ENCODE measurements at regions not wholly inside any gene's neighbourhood (a gene's known extent, or its start where the extent isn't known, plus 50 kb on each side); places are given as distances from the start of the nearest gene placed in this dataset.

DNA sequence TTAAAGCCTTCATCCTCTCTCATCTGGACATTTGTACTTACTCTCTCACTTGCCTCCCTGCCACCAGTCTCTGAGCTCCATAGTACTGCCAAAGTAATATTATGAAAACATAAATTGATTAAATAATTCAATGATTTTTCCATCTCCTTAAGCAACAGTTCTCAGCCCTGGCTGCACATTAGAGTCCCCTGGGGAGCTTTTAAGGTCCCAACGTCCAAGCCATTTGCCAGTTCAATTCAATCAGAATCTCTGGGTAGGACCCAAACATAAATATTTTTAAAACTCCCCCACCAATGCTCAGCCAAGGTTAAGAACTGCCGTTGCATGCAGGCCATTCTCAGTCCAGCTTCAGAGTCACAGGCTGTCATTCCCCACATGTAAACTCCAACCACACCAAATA, 114.4 kb upstream of the BMAL1 start (continued):
- TF ChIP-seq, protein P1, sequence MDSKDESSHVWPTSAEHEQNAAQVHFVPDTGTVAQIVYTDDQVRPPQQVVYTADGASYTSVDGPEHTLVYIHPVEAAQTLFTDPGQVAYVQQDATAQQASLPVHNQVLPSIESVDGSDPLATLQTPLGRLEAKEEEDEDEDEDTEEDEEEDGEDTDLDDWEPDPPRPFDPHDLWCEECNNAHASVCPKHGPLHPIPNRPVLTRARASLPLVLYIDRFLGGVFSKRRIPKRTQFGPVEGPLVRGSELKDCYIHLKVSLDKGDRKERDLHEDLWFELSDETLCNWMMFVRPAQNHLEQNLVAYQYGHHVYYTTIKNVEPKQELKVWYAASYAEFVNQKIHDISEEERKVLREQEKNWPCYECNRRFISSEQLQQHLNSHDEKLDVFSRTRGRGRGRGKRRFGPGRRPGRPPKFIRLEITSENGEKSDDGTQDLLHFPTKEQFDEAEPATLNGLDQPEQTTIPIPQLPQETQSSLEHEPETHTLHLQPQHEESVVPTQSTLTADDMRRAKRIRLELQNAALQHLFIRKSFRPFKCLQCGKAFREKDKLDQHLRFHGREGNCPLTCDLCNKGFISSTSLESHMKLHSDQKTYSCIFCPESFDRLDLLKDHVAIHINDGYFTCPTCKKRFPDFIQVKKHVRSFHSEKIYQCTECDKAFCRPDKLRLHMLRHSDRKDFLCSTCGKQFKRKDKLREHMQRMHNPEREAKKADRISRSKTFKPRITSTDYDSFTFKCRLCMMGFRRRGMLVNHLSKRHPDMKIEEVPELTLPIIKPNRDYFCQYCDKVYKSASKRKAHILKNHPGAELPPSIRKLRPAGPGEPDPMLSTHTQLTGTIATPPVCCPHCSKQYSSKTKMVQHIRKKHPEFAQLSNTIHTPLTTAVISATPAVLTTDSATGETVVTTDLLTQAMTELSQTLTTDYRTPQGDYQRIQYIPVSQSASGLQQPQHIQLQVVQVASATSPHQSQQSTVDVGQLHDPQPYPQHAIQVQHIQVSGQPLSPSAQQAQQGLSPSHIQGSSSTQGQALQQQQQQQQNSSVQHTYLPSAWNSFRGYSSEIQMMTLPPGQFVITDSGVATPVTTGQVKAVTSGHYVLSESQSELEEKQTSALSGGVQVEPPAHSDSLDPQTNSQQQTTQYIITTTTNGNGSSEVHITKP (tag by site-specific recombination; IDR thresholded peaks at IDR 0.05), result no peak

DNA sequence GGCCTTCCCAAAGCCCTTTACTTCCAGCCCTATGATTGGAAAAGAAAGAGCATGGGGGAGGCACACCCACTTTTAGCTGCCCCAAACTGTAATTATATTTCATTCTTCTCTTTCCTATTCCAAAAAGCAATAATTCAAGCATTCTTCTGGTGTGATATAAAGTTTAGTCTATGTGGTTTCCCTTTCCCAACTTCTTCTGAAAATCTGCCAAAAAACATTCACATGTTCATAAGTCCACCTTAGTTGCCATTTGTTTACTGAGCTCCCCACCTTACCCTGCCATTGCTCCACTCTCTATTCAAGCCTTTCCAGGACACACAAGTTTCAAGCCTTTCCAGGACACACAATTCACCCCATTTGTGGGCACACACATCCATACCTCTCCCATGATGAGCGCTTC, 111.6 kb upstream of the BMAL1 start:
- TF ChIP-seq SETDB1 (IDR thresholded peaks at IDR 0.05; ENCODE audit: insufficient read length, low read length) (no peak), ZSCAN23 (tag by site-specific recombination; IDR thresholded peaks at IDR 0.05) (no peak)
- TF ChIP-seq, protein P2, sequence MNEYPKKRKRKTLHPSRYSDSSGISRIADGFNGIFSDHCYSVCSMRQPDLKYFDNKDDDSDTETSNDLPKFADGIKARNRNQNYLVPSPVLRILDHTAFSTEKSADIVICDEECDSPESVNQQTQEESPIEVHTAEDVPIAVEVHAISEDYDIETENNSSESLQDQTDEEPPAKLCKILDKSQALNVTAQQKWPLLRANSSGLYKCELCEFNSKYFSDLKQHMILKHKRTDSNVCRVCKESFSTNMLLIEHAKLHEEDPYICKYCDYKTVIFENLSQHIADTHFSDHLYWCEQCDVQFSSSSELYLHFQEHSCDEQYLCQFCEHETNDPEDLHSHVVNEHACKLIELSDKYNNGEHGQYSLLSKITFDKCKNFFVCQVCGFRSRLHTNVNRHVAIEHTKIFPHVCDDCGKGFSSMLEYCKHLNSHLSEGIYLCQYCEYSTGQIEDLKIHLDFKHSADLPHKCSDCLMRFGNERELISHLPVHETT (tag by site-specific recombination; IDR thresholded peaks at IDR 0.05), result no peak
- no peak overlapping the region for H3K4me3 ChIP-seq (ENCODE audit: low read depth, low read length)
- ChIA-PET CTCF (interaction anchor here (0.6 to 0.7 kb wide), 2 partner anchors 19 to 39 kb away, joined by 3 read pairs; no protein-coding TSS in a partner anchor), POLR2A (no interaction called here)
- no peak overlapping the region for H3K27ac ChIP-seq (ENCODE audit: extremely low read depth, low read depth, low read length)
- no peaks in the 10 kb centered on the region for H3K36me3 ChIP-seq (ENCODE audit: control insufficient read depth in 2 of 2, insufficient read depth in 1 of 2, low read length in 2 of 2)
- no peaks in the 10 kb centered on the region for H3K4me1 ChIP-seq (ENCODE audit: control insufficient read depth, insufficient read depth, low read length)
- no peaks in the 10 kb centered on the region for H3K9me3 ChIP-seq (ENCODE audit: control insufficient read depth, insufficient read depth, low read depth, low read length)

DNA sequence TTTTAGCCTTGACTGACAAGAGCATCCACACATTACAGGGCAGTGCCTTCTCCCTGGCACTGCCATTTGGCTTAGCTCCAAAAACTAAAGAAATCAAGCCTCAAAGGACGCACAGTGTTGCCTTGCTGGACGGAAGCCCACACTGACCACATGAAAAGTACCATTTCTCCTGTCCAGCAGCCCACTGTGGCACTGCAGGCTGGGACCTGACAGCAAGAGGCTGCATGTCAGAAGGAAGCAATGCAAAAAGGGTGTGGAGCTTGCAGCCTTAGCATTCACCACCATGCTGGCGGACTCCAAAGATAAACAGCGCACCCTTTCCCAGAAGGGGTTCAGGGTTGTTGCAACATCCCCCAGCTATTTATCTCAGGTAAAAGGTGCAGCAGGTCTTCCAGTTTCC, 109.3 kb upstream of the BMAL1 start:
- Histone ChIP-seq H3K36me3 (ENCODE audit: control insufficient read depth in 2 of 2, insufficient read depth in 1 of 2, low read length in 2 of 2) (no peaks in the 10 kb centered on the region), H3K4me3 (ENCODE audit: low read depth, low read length) (no peak overlapping the region), H3K9me3 (ENCODE audit: control insufficient read depth, insufficient read depth, low read depth, low read length) (no peaks in the 10 kb centered on the region), H3K27ac (ENCODE audit: extremely low read depth, low read depth, low read length) (no peak overlapping the region), H3K4me1 (ENCODE audit: control insufficient read depth, insufficient read depth, low read length) (no peaks in the 10 kb centered on the region)
- POLR2A ChIA-PET, result no interaction called here
- TF ChIP-seq ZNF2 (tag by site-specific recombination; IDR thresholded peaks at IDR 0.05), result no peak
- TF ChIP-seq, protein P3, sequence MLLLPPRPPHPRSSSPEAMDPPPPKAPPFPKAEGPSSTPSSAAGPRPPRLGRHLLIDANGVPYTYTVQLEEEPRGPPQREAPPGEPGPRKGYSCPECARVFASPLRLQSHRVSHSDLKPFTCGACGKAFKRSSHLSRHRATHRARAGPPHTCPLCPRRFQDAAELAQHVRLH (tag by site-specific recombination; IDR thresholded peaks at IDR 0.05), result no peak
- no peak for TF ChIP-seq ZNF248 (tag by site-specific recombination; IDR thresholded peaks at IDR 0.05)
- TF ChIP-seq, protein P4, sequence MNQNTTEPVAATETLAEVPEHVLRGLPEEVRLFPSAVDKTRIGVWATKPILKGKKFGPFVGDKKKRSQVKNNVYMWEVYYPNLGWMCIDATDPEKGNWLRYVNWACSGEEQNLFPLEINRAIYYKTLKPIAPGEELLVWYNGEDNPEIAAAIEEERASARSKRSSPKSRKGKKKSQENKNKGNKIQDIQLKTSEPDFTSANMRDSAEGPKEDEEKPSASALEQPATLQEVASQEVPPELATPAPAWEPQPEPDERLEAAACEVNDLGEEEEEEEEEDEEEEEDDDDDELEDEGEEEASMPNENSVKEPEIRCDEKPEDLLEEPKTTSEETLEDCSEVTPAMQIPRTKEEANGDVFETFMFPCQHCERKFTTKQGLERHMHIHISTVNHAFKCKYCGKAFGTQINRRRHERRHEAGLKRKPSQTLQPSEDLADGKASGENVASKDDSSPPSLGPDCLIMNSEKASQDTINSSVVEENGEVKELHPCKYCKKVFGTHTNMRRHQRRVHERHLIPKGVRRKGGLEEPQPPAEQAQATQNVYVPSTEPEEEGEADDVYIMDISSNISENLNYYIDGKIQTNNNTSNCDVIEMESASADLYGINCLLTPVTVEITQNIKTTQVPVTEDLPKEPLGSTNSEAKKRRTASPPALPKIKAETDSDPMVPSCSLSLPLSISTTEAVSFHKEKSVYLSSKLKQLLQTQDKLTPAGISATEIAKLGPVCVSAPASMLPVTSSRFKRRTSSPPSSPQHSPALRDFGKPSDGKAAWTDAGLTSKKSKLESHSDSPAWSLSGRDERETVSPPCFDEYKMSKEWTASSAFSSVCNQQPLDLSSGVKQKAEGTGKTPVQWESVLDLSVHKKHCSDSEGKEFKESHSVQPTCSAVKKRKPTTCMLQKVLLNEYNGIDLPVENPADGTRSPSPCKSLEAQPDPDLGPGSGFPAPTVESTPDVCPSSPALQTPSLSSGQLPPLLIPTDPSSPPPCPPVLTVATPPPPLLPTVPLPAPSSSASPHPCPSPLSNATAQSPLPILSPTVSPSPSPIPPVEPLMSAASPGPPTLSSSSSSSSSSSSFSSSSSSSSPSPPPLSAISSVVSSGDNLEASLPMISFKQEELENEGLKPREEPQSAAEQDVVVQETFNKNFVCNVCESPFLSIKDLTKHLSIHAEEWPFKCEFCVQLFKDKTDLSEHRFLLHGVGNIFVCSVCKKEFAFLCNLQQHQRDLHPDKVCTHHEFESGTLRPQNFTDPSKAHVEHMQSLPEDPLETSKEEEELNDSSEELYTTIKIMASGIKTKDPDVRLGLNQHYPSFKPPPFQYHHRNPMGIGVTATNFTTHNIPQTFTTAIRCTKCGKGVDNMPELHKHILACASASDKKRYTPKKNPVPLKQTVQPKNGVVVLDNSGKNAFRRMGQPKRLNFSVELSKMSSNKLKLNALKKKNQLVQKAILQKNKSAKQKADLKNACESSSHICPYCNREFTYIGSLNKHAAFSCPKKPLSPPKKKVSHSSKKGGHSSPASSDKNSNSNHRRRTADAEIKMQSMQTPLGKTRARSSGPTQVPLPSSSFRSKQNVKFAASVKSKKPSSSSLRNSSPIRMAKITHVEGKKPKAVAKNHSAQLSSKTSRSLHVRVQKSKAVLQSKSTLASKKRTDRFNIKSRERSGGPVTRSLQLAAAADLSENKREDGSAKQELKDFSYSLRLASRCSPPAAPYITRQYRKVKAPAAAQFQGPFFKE (tag by site-specific recombination; IDR thresholded peaks at IDR 0.05; ENCODE audit: borderline replicate concordance), result no peak
- TF ChIP-seq ZNF501 (tag by site-specific recombination; IDR thresholded peaks at IDR 0.05), result no peak
- no peak for TF ChIP-seq ZNF544 (tag by site-specific recombination; IDR thresholded peaks at IDR 0.05)
- TF ChIP-seq ZNF660 (tag by site-specific recombination; IDR thresholded peaks at IDR 0.05), result no peak
- no peak for TF ChIP-seq ZNF626 (tag by site-specific recombination; IDR thresholded peaks at IDR 0.05)
- TF ChIP-seq ZNF664 (tag by site-specific recombination; IDR thresholded peaks at IDR 0.05), result no peak
- TF ChIP-seq ZNF473 (tag by site-specific recombination; IDR thresholded peaks at IDR 0.05), result no peak
- CTCF ChIA-PET, result interaction anchor here (1.2 kb wide), 1 partner anchor 204 kb away, joined by 3 read pairs; no protein-coding TSS in a partner anchor

All from HEK293 (cell line).